ENCODE measurements at regions not wholly inside any gene's neighbourhood (a gene's known extent, or its start where the extent isn't known, plus 50 kb on each side); places are given as distances from the start of the nearest gene placed in this dataset.
"Not testable (repeated sequence)": the region's sequence is repeated elsewhere in the genome, so short reads cannot be mapped to it uniquely, and the experiment has no call there.

DNA sequence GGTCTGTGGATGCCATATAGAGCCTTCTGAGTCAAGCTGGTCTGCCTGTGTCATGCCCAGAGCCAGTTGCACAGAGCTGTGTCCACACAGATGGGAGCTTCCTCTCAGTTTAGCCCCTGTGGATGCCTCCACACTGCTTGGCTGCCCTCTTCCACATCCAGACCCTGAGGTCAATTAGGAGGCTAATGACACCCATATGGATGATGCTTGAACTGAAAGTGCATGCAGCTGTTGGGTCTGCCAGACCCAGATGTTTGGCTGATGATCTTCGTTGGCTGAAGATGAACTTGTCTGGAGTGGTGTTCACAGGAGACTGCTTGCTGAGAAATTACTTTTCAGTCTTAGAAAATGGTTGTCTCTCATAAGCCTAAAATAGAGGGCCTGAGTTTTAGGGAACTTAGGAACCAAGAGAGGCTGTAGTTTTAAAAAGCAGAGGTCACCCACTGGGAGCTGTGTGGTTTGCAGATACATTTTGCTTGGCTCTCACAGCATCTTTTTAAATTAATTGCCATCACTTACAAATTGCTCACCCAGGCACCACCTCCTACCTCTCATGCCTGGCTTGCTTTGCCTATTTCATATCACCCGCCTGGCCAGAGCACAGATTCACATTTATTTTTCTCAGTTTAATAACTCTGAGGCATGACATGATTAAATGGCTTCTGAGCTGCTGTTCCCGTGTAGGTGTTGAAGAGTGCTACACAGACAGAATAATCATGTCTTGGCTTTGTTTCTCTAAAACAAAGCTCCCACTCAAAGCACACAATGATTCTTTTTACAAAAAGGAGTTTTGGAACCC is 176.1 kb downstream of the MINAR1 start:
- no peak for DNase-seq

DNA sequence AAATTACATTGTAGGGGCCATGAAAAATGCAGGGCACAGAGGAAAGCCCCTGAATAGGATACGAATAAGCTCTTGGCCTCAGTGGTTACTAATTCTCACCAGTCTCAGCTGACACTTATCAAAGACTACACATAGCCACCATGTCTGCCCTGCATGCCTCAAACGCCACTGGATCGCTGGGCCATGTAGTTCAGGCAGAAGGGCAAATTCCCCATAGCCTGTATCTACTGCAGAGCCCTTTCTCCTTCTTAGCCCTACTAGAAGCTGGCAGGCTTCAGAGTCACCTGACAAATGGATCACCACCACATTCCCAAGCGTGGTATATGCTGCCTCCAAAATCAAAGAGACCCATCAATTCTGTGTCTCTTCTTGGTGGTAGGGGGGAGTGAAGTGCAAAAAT is 177.4 kb downstream of the MINAR1 start:
- DNase-seq = no peak

DNA sequence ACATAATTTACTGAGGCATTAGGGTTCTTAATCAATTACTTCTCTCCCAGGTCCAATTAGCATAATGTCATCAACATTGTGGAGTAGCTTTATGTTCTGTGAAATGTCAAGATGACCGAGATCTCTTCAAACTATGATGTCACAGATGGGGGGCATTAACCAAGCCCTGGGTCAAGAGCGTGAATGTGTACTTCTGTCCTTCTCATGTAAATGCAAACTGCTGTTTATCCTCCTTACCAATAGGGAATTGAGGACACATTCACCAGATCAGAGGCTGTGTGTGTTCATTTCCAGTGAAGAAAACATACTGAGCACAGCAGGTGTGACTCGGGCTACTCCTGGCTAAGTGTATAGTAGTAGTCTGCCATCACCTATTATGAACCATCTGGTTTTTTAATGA is 177.9 kb downstream of the MINAR1 start:
- no peak for DNase-seq

DNA sequence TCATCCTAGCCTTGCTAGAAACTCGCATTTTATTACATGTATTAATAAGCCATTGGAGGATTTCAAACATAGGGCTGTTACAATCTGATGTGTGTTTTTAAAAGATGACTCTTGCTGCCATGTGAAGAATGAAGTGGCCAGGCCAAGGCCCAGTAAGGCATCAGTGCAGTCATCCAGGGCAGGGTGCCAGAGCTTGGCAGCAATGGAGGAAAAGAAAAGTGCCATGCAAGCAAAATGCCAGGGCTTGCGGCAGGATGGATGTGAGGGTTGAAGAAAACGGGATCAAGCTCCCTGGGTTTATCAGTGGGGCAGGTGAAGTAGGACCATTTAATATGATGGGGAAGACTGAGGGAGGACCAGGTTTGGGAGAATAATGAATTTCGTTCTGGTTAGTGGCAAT is 183.6 kb downstream of the MINAR1 start:
- no peak for DNase-seq

DNA sequence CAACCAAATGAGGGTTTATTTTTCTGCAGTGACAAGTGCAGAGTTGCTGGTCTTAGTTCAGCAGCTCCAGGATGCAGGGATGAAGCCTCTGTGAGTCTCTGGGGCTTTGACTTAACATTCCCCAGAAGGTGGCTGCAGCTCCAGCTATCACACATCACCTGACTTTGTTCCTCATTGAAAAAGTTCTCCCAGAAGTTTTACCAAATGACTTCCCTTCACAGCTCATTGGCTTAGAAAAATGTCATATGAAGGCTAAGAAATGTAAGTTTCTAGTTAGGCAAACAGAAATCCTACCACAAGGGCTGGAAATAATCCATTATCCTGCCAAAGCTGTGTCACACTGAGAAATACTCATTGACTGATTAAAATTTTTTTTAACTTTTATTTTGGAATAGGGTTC is 184.9 kb downstream of the MINAR1 start:
- no peak for DNase-seq

DNA sequence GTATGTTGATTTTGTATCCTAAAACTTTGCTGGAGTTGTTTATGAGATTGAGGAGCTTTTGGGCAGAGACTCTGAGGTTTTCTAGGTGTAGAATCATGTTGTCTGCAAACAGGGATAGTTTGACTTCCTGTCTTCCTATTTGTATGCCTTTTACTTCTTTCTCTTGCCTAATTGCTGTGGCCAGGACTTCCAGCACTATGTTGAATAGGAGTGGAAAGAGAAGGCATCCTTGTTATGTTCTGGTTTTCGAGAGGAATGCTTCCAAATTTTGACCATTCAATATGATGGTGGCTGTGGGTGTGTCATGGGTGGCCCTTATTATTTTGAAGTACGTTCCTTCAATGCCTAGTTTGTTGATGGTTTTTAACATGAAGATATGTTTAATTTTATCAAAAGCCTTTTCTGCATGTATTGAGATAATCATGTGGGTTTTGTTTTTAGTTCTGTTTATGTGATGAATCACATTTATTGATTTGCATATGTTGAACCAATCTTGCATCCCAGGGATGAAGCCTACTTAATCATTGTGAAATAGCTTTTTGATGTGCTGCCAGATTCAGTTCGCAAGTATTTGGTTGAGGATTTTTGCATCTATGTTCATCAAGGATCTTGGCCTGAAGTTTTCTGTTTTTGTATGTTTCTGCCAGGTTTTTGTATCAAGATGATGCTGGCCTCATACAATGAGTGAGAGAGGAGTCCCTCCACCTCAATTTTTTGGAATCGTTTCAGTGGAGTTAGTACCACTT is 188.1 kb downstream of the MINAR1 start:
- DNase-seq = peak; percentile 31

DNA sequence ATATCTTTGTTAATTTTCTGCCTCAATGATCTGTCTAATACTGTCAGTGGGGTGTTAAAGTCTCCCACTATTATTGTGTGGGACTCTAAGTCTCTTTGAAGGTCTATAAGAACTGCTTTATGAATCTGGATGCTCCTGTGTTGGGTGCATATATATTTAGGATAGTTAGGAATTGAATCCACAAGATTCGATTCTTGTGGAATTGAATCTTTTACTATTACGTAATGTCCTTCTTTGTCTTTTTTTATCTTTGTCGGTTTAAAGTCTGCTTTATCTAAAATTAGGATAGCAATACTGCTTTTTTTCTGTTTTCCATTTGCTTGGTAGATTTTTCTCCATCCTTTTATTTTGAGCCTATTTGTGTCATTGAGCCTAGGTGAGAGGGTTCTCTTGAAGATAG is 189.7 kb downstream of the MINAR1 start:
- not testable (repeated sequence) for DNase-seq

DNA sequence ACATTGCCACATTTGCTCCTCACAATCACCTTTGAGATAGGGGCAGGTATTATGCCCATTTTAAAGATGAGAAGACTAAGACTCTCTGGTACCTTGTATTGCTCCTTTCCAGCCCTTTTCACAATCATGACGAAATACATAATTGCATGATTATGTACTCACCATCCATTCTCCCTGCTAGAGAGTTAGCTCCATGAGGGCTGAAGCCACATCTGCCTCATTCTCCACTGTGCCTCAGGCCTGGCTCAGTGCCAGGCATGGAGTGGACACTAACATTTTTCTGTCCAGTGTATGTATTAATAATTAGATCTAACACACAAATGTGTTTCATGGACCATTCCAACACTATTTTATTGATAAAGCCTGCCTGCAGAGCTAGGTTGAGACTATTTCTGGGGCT is 191.4 kb downstream of the MINAR1 start:
- DNase-seq = no peak

DNA sequence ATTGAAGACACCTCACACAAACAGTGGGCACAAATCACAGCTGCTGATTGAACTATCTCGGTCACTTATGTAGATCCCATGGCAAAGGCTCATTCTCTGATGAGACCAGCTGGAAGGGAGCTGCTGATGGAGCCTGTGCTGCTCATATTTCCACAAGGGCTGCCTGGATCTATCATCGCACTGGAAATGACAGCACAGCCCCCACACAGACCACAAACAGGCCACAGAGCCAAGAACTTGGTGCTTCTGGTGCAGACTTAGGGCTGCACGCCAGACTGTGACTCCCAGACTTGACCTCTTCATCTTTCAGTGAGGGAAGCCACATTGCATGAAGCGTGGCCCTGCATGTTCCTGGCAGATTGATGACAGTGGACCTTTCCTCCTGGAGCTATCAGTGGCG is 197.6 kb downstream of the MINAR1 start:
- no peak for DNase-seq

DNA sequence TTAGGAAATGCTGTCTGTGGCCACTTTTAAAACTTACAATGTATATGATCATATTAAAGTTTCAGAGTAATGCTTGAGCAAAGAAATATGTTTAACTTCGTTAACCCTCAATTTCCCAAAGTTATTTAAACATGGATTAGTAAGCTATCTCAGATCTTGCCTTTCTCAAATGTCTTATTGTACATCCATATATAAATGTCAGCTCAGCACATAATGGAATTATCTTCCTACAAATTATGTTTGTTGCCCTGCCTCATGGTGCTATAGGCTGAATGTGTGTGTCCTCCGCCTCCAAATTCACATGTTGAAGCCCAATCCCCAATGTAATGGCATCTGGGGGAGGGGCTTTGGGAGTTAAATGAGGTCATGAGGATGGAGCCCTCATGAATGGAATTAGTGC is 200.3 kb downstream of the MINAR1 start:
- no peak for DNase-seq

DNA sequence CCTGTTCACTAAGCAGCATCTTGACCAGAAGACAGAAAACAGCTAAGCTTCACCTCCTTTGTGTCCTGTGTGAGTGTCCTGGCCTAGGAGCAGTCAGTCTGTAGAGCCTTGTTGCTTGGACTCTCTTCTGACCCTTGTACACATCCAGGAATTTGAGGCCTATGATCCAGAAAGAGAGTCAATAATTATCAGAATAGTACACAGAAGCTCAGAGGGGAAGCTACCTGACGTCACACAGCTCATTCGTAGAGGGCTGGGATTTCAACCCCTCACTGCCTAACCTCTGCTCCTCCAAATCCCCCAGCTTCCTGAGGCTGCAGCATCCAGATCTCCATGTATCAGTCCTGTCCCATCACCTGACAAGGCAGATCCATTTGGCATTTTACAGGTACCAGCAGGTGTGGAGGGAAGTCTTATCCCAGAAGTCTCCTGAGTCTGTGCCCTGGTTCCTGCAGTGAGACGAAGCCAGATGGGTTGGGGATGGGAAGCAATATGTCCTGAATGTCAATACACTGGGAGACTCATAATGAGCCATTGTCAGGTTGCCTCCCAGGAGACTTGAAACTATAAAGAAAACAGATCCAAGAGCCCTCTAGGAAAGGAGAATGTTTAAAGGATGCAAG is 203.1 kb downstream of the MINAR1 start:
- no peak for DNase-seq

DNA sequence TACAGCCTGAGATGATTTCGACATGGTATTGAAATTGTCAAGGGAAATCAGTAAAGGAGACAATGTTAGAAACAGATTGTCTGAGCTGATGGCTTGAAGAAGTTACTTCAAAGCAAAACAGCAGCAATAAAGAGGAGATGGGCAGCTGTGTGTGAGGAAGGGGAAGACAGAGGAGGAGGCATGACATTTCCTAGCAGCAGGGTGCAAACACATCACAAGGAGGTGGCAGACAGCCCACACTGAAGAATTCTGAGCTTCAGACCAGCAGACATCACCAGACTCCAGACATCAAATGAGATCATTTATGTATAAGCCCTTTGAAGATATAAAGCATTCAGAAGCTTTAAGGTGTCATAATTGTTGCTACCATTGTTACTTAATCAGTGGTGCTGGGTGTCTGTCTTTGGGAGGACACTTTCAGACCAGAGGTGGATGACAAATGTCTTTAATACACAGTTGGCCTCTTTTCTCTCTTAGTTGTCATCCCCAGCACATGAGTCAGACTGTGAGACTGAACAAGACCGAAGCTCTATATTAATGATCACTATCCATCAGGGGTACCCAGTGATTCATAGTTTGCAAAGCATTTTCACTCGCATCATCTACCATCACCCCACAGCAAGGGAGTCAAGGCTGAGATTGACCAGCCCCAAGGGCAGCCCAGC is 203.9 kb downstream of the MINAR1 start:
- peak; percentile 44 for DNase-seq

DNA sequence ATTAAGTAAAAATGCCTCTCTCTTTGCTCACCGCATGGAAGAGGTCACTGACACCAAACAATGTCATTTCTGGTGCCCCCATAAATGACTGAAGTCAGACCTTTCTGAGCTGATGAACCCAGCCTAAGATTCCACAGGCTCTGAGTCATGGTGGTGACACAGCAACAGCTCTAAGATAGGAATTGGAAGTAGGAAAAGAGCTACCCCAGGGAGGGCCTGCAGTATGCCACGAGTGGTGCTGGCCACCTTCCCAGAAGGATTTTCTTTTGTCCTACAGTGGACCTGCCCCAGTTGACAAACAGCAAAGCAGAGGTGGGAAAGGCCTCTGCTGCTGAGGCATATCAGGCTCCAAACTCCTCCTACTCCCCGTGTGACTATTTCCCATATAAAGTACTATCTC is 208.1 kb downstream of the MINAR1 start:
- peak; percentile 96 for DNase-seq

DNA sequence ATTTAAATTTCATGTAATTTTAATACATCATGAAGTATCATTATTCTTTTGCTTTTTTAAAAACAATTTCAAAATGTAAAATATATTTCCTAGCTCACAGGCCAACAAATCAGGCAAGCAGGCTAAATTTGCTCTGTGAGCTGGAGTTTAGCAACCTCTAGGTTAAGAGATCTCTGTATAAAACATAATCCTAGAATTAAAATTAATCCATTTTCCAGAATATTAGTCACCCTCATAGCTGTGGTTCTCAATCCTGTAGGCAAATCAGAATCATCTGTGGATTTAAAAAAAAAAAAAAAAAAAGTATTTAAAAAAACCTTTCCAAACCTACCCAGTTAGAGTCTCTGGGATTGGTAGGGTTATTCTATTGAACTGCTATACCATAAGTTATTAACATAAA is 209.7 kb downstream of the MINAR1 start:
- no peak for DNase-seq

DNA sequence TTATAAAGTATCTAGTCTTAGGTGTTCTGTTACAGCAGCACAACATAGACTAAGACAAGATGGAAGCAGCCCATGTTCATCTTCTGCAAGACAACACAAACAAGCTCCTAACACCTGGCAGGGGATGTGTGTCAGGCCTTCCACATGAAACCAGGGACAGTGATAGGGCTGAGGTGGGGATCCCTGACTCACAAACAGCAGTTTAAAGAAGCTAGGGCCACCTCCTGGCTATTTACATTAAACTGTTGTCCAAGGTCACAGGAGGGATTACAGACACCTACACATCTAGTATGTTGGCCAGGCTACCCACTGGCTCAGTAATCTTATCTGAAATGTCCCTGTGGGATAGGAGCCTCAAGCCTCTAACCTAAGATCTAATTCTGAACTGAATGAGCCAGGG is 211.3 kb downstream of the MINAR1 start:
- DNase-seq = no peak

DNA sequence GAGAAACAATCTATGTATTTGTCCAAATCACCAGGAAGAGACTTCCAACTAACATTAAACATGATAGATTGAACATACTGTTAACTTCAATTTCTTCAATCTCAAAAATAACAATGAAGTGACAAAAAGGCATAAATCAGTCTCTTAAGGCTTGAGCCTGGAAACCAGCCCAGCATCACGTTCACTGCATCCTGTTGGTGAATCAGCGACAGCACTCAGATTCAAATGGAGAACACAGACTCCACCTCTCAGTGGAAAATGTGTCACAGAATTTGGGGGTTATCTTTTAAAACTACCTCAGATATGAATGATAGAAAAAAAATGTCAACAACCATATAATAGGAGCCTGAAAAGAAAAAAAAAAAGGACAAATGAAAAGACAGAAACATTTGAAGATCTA is 212.0 kb downstream of the MINAR1 start:
- peak; percentile 86 for DNase-seq

DNA sequence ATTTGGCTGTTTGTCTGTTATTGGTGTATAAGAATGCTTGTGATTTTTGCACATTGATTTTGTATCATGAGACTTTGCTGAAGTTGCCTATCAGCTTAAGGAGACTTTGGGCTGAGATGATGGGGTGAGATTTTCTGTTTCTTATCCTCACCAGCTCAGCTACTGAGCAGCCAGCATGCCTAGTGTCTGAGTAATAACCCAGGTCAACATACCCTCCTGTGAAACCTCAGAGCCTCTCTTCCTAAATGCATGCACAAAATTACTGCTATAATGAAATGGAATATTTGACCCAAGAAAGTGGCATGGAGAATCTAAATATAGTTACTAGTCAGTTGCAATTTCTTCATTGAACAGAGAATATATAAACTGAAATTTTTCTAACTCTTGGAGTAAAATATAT is 220.8 kb downstream of the MINAR1 start:
- peak; percentile 64 for DNase-seq

DNA sequence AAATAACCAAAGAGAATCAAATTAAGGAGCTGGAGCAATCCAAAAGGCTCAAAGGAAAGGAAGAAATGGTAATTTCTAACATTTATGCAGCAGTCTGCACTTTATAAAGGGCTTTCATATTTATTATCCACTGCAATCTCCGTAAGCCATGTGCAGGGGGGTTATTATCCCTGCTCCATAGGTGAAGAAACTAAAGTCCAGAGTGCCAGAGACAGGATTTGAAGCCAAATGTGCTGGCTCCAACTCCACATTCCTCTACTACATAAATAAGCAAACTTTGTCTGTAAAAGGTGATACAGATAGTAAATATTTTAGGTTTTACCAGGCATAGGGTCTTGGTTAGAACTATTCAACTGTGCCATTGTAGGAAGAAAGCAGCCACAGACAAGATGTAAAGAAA is 221.4 kb downstream of the MINAR1 start:
- DNase-seq = no peak

DNA sequence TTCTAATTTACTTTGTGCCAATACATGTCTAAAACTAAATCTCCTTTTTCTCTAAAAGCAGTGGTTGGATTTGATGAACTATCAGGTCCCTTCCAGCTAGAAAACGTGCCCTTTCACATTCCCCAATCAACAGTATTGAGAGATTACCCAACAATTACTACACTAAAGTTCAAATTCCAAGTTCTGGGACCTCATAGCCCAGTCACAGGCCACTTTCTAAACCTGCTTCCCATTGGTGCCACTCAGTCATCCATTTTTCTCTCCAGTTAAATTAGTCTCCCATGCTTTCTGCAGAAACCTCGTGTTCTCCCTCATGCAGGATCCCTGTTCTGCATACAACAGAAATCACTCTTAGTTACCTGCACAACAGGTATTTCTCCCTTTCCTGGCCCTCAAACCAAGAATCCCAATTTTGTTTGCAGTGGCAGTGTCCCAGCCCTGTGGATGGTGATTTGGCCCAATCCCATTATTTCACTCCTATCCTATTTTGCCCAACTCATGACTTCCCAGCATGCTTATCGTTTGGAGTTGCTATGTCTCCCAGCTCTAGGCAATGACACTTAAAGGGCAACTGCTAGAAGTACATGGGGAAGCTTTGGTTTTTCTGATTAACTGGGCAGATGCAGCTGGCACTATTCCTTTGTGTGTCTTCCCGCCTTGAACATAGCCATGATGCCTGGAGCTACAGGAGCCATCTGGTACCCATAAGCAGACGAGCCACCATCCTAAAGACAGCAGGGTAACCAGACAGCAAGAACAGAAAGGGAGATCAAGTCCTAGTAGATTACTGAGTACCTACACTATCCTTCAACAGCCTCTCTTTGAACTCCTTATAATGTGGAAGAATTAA is 224.2 kb downstream of the MINAR1 start:
- no peak for DNase-seq

DNA sequence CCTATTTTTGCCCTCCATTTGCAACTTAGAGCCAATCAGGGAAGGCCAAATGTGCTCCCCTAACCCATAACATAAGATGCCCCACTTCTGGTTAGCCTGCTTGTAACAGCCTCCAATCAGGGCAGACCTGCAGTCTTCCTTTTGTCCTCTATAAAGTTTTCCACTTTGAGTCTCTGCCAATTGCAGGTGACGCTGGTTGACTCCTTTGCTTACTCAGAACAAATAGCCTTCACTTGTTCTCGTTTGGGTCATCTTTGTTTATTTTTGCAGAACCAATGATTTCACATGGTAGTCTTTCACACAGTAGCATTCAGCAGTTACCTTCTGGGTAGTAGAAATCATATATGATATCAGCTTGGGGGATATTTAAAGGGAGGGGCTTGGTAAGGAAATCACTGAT is 225.6 kb downstream of the MINAR1 start:
- no peak for DNase-seq

DNA sequence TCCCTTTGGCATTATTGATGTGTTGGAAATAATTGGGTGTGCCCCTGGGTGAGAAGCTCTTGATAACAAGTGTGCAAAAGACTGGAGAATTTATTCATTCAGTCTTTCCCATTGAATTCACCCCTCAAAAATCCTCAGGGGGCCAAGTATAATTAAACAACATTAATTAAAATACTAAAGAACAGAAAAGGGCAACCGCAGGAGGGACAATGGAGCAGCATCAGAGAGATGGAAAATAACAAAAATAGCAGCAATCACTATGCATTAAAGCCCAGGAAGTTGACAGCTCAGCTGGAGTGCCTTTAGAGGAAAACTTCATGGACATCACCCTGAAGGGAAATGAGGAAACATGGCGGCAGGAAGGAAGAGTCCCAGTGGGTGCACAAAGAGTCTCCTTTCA is 227.6 kb downstream of the MINAR1 start:
- no peak for DNase-seq

DNA sequence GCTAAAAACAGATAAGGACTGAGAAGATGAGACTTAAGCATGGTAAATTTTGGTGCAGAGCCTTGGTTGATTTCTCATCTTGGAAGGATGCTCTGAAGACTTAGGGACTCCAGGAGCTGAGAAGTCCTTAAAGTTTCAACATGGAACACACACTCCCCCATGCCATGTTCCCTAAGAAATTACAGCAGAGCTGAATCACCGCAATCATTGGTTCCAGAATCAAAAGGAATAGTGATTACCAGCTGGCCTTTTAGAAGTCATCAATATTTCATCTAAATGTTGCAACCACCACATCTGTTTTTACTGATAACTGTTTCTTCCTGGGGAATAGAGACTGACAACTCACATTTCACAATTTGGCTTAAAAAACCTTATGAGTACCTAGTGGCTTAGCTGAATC is 229.3 kb downstream of the MINAR1 start:
- no peak for DNase-seq
